Right atrium auricular region (tissue), 2 donors: ENCODE measurements at regions not wholly inside any gene's neighbourhood (a gene's known extent, or its start where the extent isn't known, plus 50 kb on each side); places are given as distances from the start of the nearest gene placed in this dataset.

ENCODE experiments used
- DNase-seq: peaks from one replicate; pipeline ENCODE4 v3.0.0-alpha.2; 2019; ENCODE audit warnings: low spot score
- H3K27ac ChIP-seq, 2 donors: fragments of 200-600 bp; sonication (generic); 1 replicate in 1 of 2; 2 replicates in 1 of 2; pipeline ENCODE4 v1.5.1; 2016 to 2019
- H3K27me3 ChIP-seq, 2 donors: fragments of 200-600 bp; sonication (generic); one replicate each; pipeline versions ENCODE4 v1.5.1 to v1.6.0; 2017 to 2019
- H3K36me3 ChIP-seq: fragments of 200-600 bp; sonication (generic); one replicate; pipeline ENCODE4 v1.5.1; 2016
- H3K4me1 ChIP-seq, 2 donors: fragments of 200-600 bp; sonication (generic); one replicate each; pipeline versions ENCODE4 v1.5.1 to v1.6.0; 2017 to 2019
- H3K4me3 ChIP-seq, 2 donors: fragments of 200-600 bp; sonication (generic); 1 replicate in 1 of 2; 2 replicates in 1 of 2; pipeline ENCODE4 v1.5.1; 2017 to 2019; ENCODE audit warnings: mild to moderate bottlenecking in 1 of 2, moderate library complexity in 1 of 2
- H3K9me3 ChIP-seq, 2 donors: fragments of 200-600 bp; sonication (generic); one replicate each; pipeline ENCODE4 v1.5.1; 2019
- TF ChIP-seq, protein P1 (sequence below), 2 donors: fragments of 200-600 bp; sonication (generic); IDR thresholded peaks; one replicate each; pipeline ENCODE4 v1.5.1; 2019; ENCODE audit warnings: antibody characterized with exemption in 2 of 2

DNA sequence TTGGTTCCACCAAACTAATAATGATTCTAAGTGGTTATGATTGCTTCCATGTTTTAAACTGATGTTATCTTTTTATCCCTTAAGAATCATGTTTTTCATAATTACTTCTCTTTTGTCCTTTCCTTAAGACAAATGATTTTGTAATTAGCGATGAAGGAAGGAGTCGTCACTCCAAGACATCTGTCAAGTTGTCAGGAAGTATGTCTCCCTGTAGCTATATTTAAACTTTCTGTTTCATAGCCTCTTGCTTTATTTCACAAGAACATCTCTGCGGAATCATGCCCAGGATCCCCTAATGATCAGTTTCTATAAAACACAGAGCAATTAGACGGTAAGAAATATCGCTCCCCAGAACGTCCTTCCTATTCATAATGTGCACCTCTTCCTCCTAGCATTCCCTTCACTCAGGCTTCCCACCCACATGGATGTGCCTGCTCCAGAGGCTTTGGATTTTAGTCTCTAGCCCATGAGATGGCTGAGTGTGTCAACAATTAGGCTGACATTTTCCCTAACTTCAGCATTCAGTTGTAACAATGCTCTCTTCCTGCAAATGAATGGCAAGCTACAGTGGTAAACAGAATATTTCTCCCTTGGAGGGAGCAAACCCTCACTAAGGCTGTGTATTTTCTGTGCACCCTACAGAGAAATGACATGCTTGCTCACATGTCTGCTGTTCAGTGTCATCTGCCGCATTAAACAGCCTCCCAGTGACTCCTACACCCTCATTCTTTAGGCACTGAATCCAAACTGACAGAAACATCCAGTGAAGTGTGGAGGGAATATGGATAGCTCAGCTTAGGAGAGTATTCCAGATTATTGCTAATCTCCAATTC, 879.6 kb upstream of the CELF4 start:
- Histone ChIP-seq H3K27me3 (no peaks in the 10 kb centered on the region), H3K9me3 (no peaks in the 10 kb centered on the region), H3K4me1 (no peaks in the 10 kb centered on the region), H3K4me3 (no peak overlapping the region), H3K27ac (no peak overlapping the region), H3K36me3 (no peaks in the 10 kb centered on the region)
- TF ChIP-seq, protein P1, sequence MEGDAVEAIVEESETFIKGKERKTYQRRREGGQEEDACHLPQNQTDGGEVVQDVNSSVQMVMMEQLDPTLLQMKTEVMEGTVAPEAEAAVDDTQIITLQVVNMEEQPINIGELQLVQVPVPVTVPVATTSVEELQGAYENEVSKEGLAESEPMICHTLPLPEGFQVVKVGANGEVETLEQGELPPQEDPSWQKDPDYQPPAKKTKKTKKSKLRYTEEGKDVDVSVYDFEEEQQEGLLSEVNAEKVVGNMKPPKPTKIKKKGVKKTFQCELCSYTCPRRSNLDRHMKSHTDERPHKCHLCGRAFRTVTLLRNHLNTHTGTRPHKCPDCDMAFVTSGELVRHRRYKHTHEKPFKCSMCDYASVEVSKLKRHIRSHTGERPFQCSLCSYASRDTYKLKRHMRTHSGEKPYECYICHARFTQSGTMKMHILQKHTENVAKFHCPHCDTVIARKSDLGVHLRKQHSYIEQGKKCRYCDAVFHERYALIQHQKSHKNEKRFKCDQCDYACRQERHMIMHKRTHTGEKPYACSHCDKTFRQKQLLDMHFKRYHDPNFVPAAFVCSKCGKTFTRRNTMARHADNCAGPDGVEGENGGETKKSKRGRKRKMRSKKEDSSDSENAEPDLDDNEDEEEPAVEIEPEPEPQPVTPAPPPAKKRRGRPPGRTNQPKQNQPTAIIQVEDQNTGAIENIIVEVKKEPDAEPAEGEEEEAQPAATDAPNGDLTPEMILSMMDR (IDR thresholded peaks at IDR 0.05) = no peak
- no peak for DNase-seq

DNA sequence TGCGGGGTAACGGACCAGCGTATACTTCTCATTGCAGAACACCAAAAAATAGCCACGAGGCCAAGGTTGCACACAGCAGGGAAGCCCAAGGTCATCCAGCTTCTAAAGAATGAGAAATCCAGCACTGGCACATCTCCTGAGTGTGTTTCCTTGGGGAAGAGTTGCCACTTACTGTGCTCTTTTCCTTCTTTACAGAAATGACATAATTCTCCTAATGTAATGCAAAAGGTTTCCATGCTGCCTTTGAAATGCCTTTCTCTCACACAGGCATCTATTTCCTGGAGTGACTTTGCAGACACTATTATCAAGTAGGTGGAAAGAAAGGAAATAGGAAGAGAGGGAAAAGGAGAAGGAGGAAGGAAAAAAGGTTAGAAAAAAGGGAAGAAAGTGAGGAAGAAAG, 862.1 kb upstream of the CELF4 start:
- Histone ChIP-seq H3K9me3 (no peaks in the 10 kb centered on the region), H3K27ac (no peak overlapping the region), H3K4me1 (no peaks in the 10 kb centered on the region), H3K36me3 (no peaks in the 10 kb centered on the region), H3K27me3 (no peaks in the 10 kb centered on the region), H3K4me3 (no peak overlapping the region)
- TF ChIP-seq, protein P1 (IDR thresholded peaks at IDR 0.05) = no peak
- no peak for DNase-seq

DNA sequence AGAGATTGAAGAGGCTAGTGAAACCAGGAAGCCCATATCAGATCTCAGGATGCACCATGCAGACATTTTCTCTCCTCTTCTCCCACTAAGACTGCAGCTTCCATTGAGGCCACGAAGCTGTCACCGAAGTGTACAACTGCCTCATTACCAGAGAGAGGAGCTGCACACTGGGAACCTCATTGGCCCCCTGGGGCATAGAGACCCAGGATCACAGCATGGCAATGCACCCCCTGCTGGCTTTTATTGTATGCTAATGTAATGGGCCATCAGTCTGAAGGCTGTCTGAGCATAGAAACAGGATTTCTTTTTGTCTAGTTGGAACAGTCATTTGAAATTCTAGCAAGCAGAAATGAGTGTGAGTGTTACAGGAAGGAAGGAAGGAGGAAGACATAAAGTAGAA, 861.6 kb upstream of the CELF4 start:
- Histone ChIP-seq H3K4me3 (no peak overlapping the region), H3K36me3 (no peaks in the 10 kb centered on the region), H3K9me3 (no peaks in the 10 kb centered on the region), H3K27ac (no peak overlapping the region), H3K4me1 (no peaks in the 10 kb centered on the region), H3K27me3 (no peaks in the 10 kb centered on the region)
- no peak for DNase-seq
- TF ChIP-seq, protein P1 (IDR thresholded peaks at IDR 0.05) = no peak

DNA sequence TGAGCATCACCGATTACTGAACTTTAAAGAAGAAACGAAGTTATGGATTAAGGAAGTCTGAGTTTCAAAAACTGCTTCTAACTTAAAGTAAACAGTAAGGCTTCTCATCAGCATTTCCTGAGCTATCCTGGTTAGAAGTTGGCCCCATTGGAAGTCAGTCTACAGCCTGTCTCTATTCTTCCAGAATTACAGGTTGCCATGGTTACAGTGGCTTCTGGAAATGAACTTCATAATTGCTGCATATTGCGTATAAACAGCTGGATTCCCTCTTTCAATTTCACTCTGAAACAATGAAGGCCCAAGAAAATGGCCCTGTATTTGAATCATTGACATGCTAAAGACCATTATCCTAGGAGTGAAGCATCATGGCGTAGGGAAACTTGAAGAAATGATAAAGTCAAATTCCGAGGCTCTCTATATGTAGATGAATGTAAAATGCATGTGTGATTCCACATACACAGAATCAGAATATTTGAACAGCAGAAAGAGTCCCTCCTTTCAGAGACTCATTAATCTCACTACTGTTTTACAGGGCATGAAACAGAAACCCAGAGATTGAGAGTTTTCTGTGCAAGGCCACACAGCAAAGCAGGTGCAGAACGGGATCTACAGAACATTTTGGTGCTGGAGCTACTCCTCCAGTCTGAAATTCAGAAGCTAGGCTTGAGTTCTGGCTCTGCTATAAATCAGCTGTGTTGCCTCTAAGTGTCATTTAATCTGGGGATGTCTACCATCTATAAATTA, 856.4 kb upstream of the CELF4 start:
- no peaks in the 10 kb centered on the region for H3K36me3 ChIP-seq
- no peaks in the 10 kb centered on the region for H3K9me3 ChIP-seq
- H3K27me3 ChIP-seq = no peaks in the 10 kb centered on the region
- H3K4me1 ChIP-seq = no peaks in the 10 kb centered on the region
- H3K27ac ChIP-seq = no peak overlapping the region
- TF ChIP-seq, protein P1 (IDR thresholded peaks at IDR 0.05) = no peak
- no peak overlapping the region for H3K4me3 ChIP-seq
- no peak for DNase-seq

DNA sequence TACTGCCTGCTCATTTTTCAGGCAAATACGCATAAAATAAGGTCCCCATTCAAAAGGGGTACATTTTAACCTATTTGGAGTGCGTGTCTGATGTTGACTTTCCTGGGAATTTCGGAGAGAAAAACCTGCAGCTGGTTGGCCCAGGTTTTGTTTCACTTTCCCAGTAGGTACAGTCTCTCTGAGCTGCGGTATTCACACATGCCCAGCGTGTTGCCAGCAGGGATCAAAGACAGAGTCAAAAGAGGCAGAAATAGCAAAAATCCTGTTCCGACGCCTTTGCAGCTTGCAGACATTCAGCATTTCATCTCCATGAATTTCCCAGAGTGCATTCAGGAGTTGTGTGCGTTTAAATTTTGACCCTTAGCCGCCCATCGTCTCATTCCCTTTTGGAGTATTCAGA, 855.4 kb upstream of the CELF4 start:
- TF ChIP-seq, protein P1 (IDR thresholded peaks at IDR 0.05) = no peak
- no peak for DNase-seq
- no peak overlapping the region for H3K4me3 ChIP-seq
- no peaks in the 10 kb centered on the region for H3K9me3 ChIP-seq
- H3K27ac ChIP-seq = no peak overlapping the region
- H3K4me1 ChIP-seq = no peaks in the 10 kb centered on the region
- H3K36me3 ChIP-seq = no peaks in the 10 kb centered on the region
- no peaks in the 10 kb centered on the region for H3K27me3 ChIP-seq
